ENCODE measurements at regions not wholly inside any gene's neighbourhood (a gene's known extent, or its start where the extent isn't known, plus 50 kb on each side); places are given as distances from the start of the nearest gene placed in this dataset.
A peak's percentile ranks its signal among the peaks of the same experiment; 100 is the strongest.

GRCh38 chr15:97791824-97792792 is 168.4 kb upstream of the ARRDC4 start:
- no peak for DNase-seq

- DNase-seq, result no peak
These were observed 155.6 kb upstream of the ARRDC4 start for GRCh38 chr15:97804950-97805349.

GRCh38 chr15:97806766-97807165 is 153.7 kb upstream of the ARRDC4 start:
- DNase-seq, result no peak

- DNase-seq, result no peak
These were observed 144.7 kb upstream of the ARRDC4 start for GRCh38 chr15:97815835-97816234.

- no peak for DNase-seq
These were observed 143.1 kb upstream of the ARRDC4 start for GRCh38 chr15:97817276-97817890.

GRCh38 chr15:97836003-97836402 is 124.5 kb upstream of the ARRDC4 start:
- no peak for DNase-seq

- DNase-seq, result no peak
These were observed 122.6 kb upstream of the ARRDC4 start for GRCh38 chr15:97837896-97838295.

- DNase-seq, result no peak
These were observed 121.8 kb upstream of the ARRDC4 start for GRCh38 chr15:97838606-97839210.

GRCh38 chr15:97840501-97840900 is 120.0 kb upstream of the ARRDC4 start:
- DNase-seq, result no peak

GRCh38 chr15:97841558-97841957 is 118.9 kb upstream of the ARRDC4 start:
- DNase-seq, result no peak

GRCh38 chr15:97849183-97849582 is 111.3 kb upstream of the ARRDC4 start:
- DNase-seq, result no peak

- no peak for DNase-seq
These were observed 102.2 kb upstream of the ARRDC4 start for GRCh38 chr15:97858296-97858695.

GRCh38 chr15:97861529-97862260 is 98.8 kb upstream of the ARRDC4 start:
- no peak for DNase-seq

GRCh38 chr15:97866959-97867358 is 93.5 kb upstream of the ARRDC4 start:
- DNase-seq, result peak; percentile 24

GRCh38 chr15:97867870-97868269 is 92.6 kb upstream of the ARRDC4 start:
- DNase-seq, result no peak

- no peak for DNase-seq
These were observed 91.5 kb upstream of the ARRDC4 start for GRCh38 chr15:97868981-97869380.

- DNase-seq, result no peak
These were observed 89.7 kb upstream of the ARRDC4 start for GRCh38 chr15:97870771-97871170.

- DNase-seq, result no peak
These were observed 86.4 kb upstream of the ARRDC4 start for GRCh38 chr15:97874139-97874538.

GRCh38 chr15:97875025-97875512 is 85.4 kb upstream of the ARRDC4 start:
- no peak for DNase-seq

GRCh38 chr15:97875513-97876280 is 84.8 kb upstream of the ARRDC4 start:
- no peak for DNase-seq

GRCh38 chr15:97876281-97876675 is 84.2 kb upstream of the ARRDC4 start:
- DNase-seq, result no peak

Data from muscle of arm (tissue), 1 donor.